Sigmoid colon (tissue), 4 donors: ENCODE measurements at regions not wholly inside any gene's neighbourhood (a gene's known extent, or its start where the extent isn't known, plus 50 kb on each side); places are given as distances from the start of the nearest gene placed in this dataset.

Source experiments
- CTCF ChIP-seq, 4 experiments: fragments of 450-650 bp in 3 of 4; fragments of 200-600 bp in 1 of 4; IDR thresholded peaks; one replicate each; pipeline ENCODE4 v1.5.1; 2016 to 2019; ENCODE audit warnings: antibody characterized with exemption in 4 of 4, mild to moderate bottlenecking in 3 of 4, moderate library complexity in 2 of 4
- EP300 ChIP-seq, 4 donors: sonication (generic); formaldehyde crosslinking; IDR thresholded peaks; one replicate each; pipeline ENCODE4 v1.6.1; 2017; ENCODE audit warnings: antibody characterized with exemption in 4 of 4
- POLR2A ChIP-seq, 2 donors: fragments of 450-650 bp; IDR thresholded peaks; one replicate each; pipeline ENCODE4 v1.6.1; 2016; ENCODE audit warnings: antibody characterized with exemption in 2 of 2, mild to moderate bottlenecking in 2 of 2, moderate library complexity in 2 of 2

GRCh38 chr6:26288155-26288554 lies 76.8 kb upstream of the BTN3A2 start:
- no peak for TF ChIP-seq CTCF (IDR thresholded peaks at IDR 0.05)
- TF ChIP-seq POLR2A (IDR thresholded peaks at IDR 0.05): no peak
- TF ChIP-seq EP300 (IDR thresholded peaks at IDR 0.05): no peak
